IMR-90 (cell line): ENCODE measurements at regions not wholly inside any gene's neighbourhood (a gene's known extent, or its start where the extent isn't known, plus 50 kb on each side); places are given as distances from the start of the nearest gene placed in this dataset.

Source experiments
- ATAC-seq: fragments of 200-7000 bp; cut with Tn5 transposase; 2 replicates; pipeline ENCODE4 v1.9.1; 2020; ENCODE audit warnings: low read depth, mild to moderate bottlenecking, moderate library complexity
- BruUV-seq: library from RNA; stranded (reverse); fragments of 400-500 nt; replicated peaks from 2 replicates; lab custom pipeline; 2021; lab: Mats Ljungman, UMichigan
- CTCF ChIA-PET: fragments of 300-600 bp; formaldehyde crosslinking; extraction: SDS; loops from one replicate; lab custom pipeline; 2021; ENCODE audit warnings: antibody characterized with exemption; lab: Yijun Ruan, JAX
- POLR2A ChIA-PET: fragments of 300-600 bp; sonication (Branson Sonifier 250); formaldehyde crosslinking; loops from one replicate; lab custom pipeline; 2022; ENCODE audit warnings: antibody characterized with exemption; ENCODE audit not compliant: unreplicated experiment; lab: Charles Lee
- DNase-seq: peaks from one replicate; pipeline ENCODE4 v3.0.0; 2013
- H2AFZ ChIP-seq: replicated peaks from 2 replicates; pipeline ENCODE3; 2013; ENCODE audit warnings: low read length, mild to moderate bottlenecking; ENCODE audit not compliant: poor library complexity
- H2AK5ac ChIP-seq: 2 replicates; pipeline ENCODE4 v1.6.1; 2013; ENCODE audit warnings: low read depth, low read length, inconsistent platforms
- H2AK9ac ChIP-seq: replicated peaks from 2 replicates; pipeline ENCODE3; 2013; ENCODE audit warnings: mild to moderate bottlenecking, low read depth, low read length, moderate library complexity; ENCODE audit not compliant: poor library complexity
- H2BK120ac ChIP-seq: 2 replicates; pipeline ENCODE4 v1.6.1; 2013; ENCODE audit warnings: low read depth, low read length, inconsistent platforms
- H2BK15ac ChIP-seq: 3 replicates; pipeline ENCODE4 v1.6.1; 2013; ENCODE audit warnings: low read depth, low read length, inconsistent platforms
- H2BK20ac ChIP-seq: 2 replicates; pipeline ENCODE4 v1.6.1; 2013; ENCODE audit warnings: low read depth, mild to moderate bottlenecking, inconsistent platforms, low read length, moderate library complexity
- H2BK5ac ChIP-seq: 2 replicates; pipeline ENCODE4 v1.6.1; 2013; ENCODE audit warnings: mild to moderate bottlenecking, low read depth, low read length, inconsistent platforms; ENCODE audit not compliant: poor library complexity, severe bottlenecking
- H3K14ac ChIP-seq: replicated peaks from 2 replicates; pipeline ENCODE4 v1.6.1; 2013; ENCODE audit warnings: low read depth, low read length, inconsistent platforms
- H3K18ac ChIP-seq: 2 replicates; pipeline ENCODE4 v1.6.1; 2013; ENCODE audit warnings: low read depth, low read length, control low read depth
- H3K23ac ChIP-seq: 2 replicates; pipeline ENCODE4 v1.6.1; 2013; ENCODE audit warnings: low read depth, low read length, inconsistent platforms
- H3K27ac ChIP-seq: 2 replicates; pipeline ENCODE4 v1.5.1; 2013; ENCODE audit warnings: mild to moderate bottlenecking, control low read depth, low read length; ENCODE audit not compliant: insufficient read depth
- H3K27me3 ChIP-seq: 2 replicates; pipeline ENCODE4 v1.6.1; 2013; ENCODE audit warnings: low read length; ENCODE audit not compliant: control insufficient read depth, insufficient read depth
- H3K36me3 ChIP-seq: 2 replicates; pipeline ENCODE4 v1.6.1; 2013; ENCODE audit warnings: low read length, mixed read lengths; ENCODE audit not compliant: control insufficient read depth, insufficient read depth
- H3K4ac ChIP-seq: 2 replicates; pipeline ENCODE4 v1.6.1; 2013; ENCODE audit warnings: low read depth, low read length, inconsistent platforms
- H3K4me1 ChIP-seq: 2 replicates; pipeline ENCODE4 v1.6.1; 2013; ENCODE audit warnings: low read length, mixed read lengths; ENCODE audit not compliant: control insufficient read depth, insufficient read depth
- H3K4me2 ChIP-seq: 2 replicates; pipeline ENCODE4 v1.6.1; 2013; ENCODE audit warnings: low read depth, mild to moderate bottlenecking, control low read depth, low read length, moderate library complexity
- H3K4me3 ChIP-seq: 2 replicates; pipeline ENCODE4 v1.5.1; 2013; ENCODE audit warnings: low read depth, mild to moderate bottlenecking, control low read depth, low read length, moderate library complexity; ENCODE audit not compliant: insufficient read depth
- H3K56ac ChIP-seq: 2 replicates; pipeline ENCODE4 v1.6.1; 2013; ENCODE audit warnings: low read length, inconsistent platforms; ENCODE audit not compliant: insufficient read depth; ENCODE audit errors: extremely low read depth
- H3K79me1 ChIP-seq, 2 experiments: 2 replicates each; pipeline ENCODE4 v1.6.1; 2013; ENCODE audit warnings: low read length in 2 of 2, inconsistent platforms in 1 of 2, low read depth in 1 of 2
- H3K9ac ChIP-seq: 2 replicates; pipeline ENCODE4 v1.6.1; 2013; ENCODE audit warnings: low read depth, low read length, control low read depth
- H3K9me1 ChIP-seq: 2 replicates; pipeline ENCODE4 v1.6.1; 2013; ENCODE audit warnings: low read length, inconsistent platforms; ENCODE audit not compliant: insufficient read depth
- H3K9me3 ChIP-seq: 2 replicates; pipeline ENCODE4 v1.6.1; 2013; ENCODE audit warnings: low read length; ENCODE audit not compliant: control insufficient read depth, insufficient read depth
- H4K20me1 ChIP-seq: 2 replicates; pipeline ENCODE4 v1.6.1; 2013; ENCODE audit warnings: low read length, inconsistent platforms; ENCODE audit not compliant: insufficient read depth
- H4K5ac ChIP-seq: 2 replicates; pipeline ENCODE4 v1.6.1; 2013; ENCODE audit warnings: mild to moderate bottlenecking, low read depth, low read length, control low read depth
- H4K8ac ChIP-seq, 2 experiments: 2 replicates each; pipeline ENCODE4 v1.6.1; 2013; ENCODE audit warnings: low read depth in 2 of 2, low read length in 2 of 2, control low read depth in 1 of 2, inconsistent platforms in 1 of 2
- H4K91ac ChIP-seq: 2 replicates; pipeline ENCODE4 v1.6.1; 2013; ENCODE audit warnings: low read depth, low read length, inconsistent platforms; ENCODE audit not compliant: insufficient read depth
- BHLHE40 ChIP-seq: fragments of 150-350 bp; IDR thresholded peaks from 2 replicates; pipeline ENCODE4 v1.6.1; 2016; ENCODE audit warnings: mild to moderate bottlenecking, low read depth, low read length
- CEBPB ChIP-seq: IDR thresholded peaks from 2 replicates; pipeline ENCODE4 v1.6.1; 2012; ENCODE audit warnings: low read depth, low read length, improper control_type of control experiment
- FOS ChIP-seq: fragments of 150-350 bp; IDR thresholded peaks from 2 replicates; pipeline ENCODE4 v1.6.1; 2016; ENCODE audit warnings: low read depth, low read length
- MAFK ChIP-seq: IDR thresholded peaks from 2 replicates; pipeline ENCODE4 v1.6.1; 2012; ENCODE audit warnings: low read depth, low read length, improper control_type of control experiment
- MAZ ChIP-seq: IDR thresholded peaks from 2 replicates; pipeline ENCODE4 v1.6.1; 2012; ENCODE audit warnings: low read depth, mild to moderate bottlenecking, low read length, improper control_type of control experiment, moderate library complexity, borderline replicate concordance
- MXI1 ChIP-seq: IDR thresholded peaks from 2 replicates; pipeline ENCODE4 v1.6.1; 2012; ENCODE audit warnings: low read depth, mild to moderate bottlenecking, low read length, moderate library complexity, borderline replicate concordance
- NFE2L2 ChIP-seq: fragments of 150-350 bp; IDR thresholded peaks from 2 replicates; pipeline ENCODE4 v1.6.1; 2016; ENCODE audit warnings: low read depth, mild to moderate bottlenecking, low read length
- POLR2A ChIP-seq: IDR thresholded peaks from 2 replicates; pipeline ENCODE4 v1.6.1; 2012; ENCODE audit warnings: mild to moderate bottlenecking, low read depth, low read length
- RAD21 ChIP-seq: IDR thresholded peaks from 2 replicates; pipeline ENCODE4 v1.6.1; 2012; ENCODE audit warnings: low read length, improper control_type of control experiment
- RCOR1 ChIP-seq: IDR thresholded peaks from 2 replicates; pipeline ENCODE4 v1.6.1; 2012; ENCODE audit warnings: mild to moderate bottlenecking, low read length, improper control_type of control experiment; ENCODE audit not compliant: insufficient replicate concordance
- SMC3 ChIP-seq: fragments of 150-350 bp; IDR thresholded peaks from 2 replicates; pipeline ENCODE4 v1.6.1; 2016; ENCODE audit warnings: low read depth, mild to moderate bottlenecking, antibody characterized with exemption, low read length, moderate library complexity
- WGBS, 2 experiments: methylation state at CpG; one replicate each; pipeline versions ENCODE4 v1.1.5 to v1.1.7; 2013; ENCODE audit warnings: missing lambda C conversion rate in 2 of 2; ENCODE audit not compliant: insufficient read length in 1 of 2; ENCODE audit errors: extremely low coverage in 2 of 2; 5-methylcytosine and 5-hydroxymethylcytosine counted together
- dilution Hi-C: fragments of 300-500 bp; cut with HindIII; formaldehyde crosslinking; loops from one replicate; pipeline ENCODE4 v1.14.3; 2018; ENCODE audit warnings: low sequenced_read_pairs; ENCODE audit not compliant: unreplicated experiment
- in situ Hi-C: fragments of 300-500 bp; cut with MboI; formaldehyde crosslinking; loops from 3 replicates; pipeline ENCODE4 v1.14.3; 2019; ENCODE audit warnings: low sequenced_read_pairs, inconsistent platforms, mixed read lengths
- intact Hi-C: fragments of 100-400 bp; cut with micrococcal nuclease; formaldehyde crosslinking; loops from 2 replicates; pipeline ENCODE4 v1.10.0; 2022
- TF ChIP-seq, protein P1 (sequence below): conservative IDR thresholded peaks from 2 replicates; pipeline ENCODE4 v1.5.1; 2012; ENCODE audit warnings: mild to moderate bottlenecking, low read depth, low read length, improper control_type of control experiment
- TF ChIP-seq, protein P2 (sequence below): fragments of 150-350 bp; IDR thresholded peaks from 2 replicates; pipeline ENCODE4 v1.6.1; 2017; ENCODE audit warnings: mild to moderate bottlenecking, antibody characterized with exemption, low read length, low read depth

DNA sequence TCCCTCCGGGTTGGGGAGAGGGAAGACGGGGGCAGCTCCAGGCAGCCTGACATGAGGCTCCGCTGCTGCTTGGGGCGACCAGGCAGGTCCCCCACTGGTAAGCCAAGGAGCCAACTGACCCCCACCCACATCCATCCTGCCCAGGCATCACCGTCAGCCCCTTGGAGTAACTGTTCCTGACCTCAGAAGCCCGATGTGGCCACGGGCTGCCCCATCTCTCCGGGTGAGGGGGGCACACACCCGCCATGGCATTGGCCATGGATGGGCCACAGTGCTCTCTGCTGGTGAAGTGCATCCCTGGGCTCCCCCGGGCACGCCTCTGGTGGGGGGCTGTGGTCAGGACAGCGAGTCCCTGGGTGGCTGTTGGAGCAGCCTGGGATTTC, 100.0 kb downstream of the CRYAA start:
- H3K36me3 ChIP-seq, result no peaks in the 10 kb centered on the region
- POLR2A ChIA-PET, result no interaction called here
- ATAC-seq, result no peak

More for the DNA sequence above, 100.0 kb downstream of the CRYAA start:
- H2BK120ac ChIP-seq, result no peak overlapping the region
- no peaks in the 10 kb centered on the region; the same call in 1 of the 2 replicates for H4K20me1 ChIP-seq
- H4K91ac ChIP-seq, result no peak overlapping the region
- no peak overlapping the region for H3K56ac ChIP-seq
- intact Hi-C loops (no loop called here), dilution Hi-C loops (no loop called here), in situ Hi-C loops (no loop called here)
- H3K14ac ChIP-seq, result no peak overlapping the region
- H3K9me3 ChIP-seq, result no peaks in the 10 kb centered on the region
- no peak overlapping the region for H3K27ac ChIP-seq
- no peaks in the 10 kb centered on the region for H3K4me1 ChIP-seq
- no peak overlapping the region for H2BK15ac ChIP-seq
- no peak overlapping the region for H4K5ac ChIP-seq
- peaks cover 45% of the 10 kb centered on the region for H3K27me3 ChIP-seq
- H2AFZ ChIP-seq, result no peak overlapping the region
- TF ChIP-seq MAZ (no peak), SMC3 (no peak), BHLHE40 (no peak), MXI1 (no peak), NFE2L2 (no peak), FOS (no peak), MAFK (no peak), RAD21 (no peak), RCOR1 (no peak), POLR2A (no peak), CEBPB (no peak)
- TF ChIP-seq, protein P1, sequence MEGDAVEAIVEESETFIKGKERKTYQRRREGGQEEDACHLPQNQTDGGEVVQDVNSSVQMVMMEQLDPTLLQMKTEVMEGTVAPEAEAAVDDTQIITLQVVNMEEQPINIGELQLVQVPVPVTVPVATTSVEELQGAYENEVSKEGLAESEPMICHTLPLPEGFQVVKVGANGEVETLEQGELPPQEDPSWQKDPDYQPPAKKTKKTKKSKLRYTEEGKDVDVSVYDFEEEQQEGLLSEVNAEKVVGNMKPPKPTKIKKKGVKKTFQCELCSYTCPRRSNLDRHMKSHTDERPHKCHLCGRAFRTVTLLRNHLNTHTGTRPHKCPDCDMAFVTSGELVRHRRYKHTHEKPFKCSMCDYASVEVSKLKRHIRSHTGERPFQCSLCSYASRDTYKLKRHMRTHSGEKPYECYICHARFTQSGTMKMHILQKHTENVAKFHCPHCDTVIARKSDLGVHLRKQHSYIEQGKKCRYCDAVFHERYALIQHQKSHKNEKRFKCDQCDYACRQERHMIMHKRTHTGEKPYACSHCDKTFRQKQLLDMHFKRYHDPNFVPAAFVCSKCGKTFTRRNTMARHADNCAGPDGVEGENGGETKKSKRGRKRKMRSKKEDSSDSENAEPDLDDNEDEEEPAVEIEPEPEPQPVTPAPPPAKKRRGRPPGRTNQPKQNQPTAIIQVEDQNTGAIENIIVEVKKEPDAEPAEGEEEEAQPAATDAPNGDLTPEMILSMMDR, result no peak
- TF ChIP-seq, protein P2, sequence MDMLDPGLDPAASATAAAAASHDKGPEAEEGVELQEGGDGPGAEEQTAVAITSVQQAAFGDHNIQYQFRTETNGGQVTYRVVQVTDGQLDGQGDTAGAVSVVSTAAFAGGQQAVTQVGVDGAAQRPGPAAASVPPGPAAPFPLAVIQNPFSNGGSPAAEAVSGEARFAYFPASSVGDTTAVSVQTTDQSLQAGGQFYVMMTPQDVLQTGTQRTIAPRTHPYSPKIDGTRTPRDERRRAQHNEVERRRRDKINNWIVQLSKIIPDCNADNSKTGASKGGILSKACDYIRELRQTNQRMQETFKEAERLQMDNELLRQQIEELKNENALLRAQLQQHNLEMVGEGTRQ, result no peak
- no peak overlapping the region for H3K4me3 ChIP-seq
- BruUV-seq, result no TSS peak
- H3K9ac ChIP-seq, result no peak overlapping the region
- no peak overlapping the region for H3K23ac ChIP-seq
- no peak overlapping the region for H2BK20ac ChIP-seq
- no CpG with 5 or more reads among the region's 12 CpGs for WGBS, 2 experiments
- CTCF ChIA-PET, result no interaction called here
- H3K4ac ChIP-seq, result no peak overlapping the region
- no peaks in the 10 kb centered on the region for H3K79me1 ChIP-seq
- H4K8ac ChIP-seq, result no peak overlapping the region
- no peak overlapping the region for H2AK9ac ChIP-seq
- no peak overlapping the region for H3K18ac ChIP-seq
- no peak overlapping the region for H2BK5ac ChIP-seq
- no peak overlapping the region for H2AK5ac ChIP-seq
- H3K9me1 ChIP-seq, result no peaks in the 10 kb centered on the region; the same call in 1 of the 2 replicates
- H3K4me2 ChIP-seq, result no peak overlapping the region
- DNase-seq, result no peak
